ENCODE measurements at regions not wholly inside any gene's neighbourhood (a gene's known extent, or its start where the extent isn't known, plus 50 kb on each side); places are given as distances from the start of the nearest gene placed in this dataset.

- H3K4me3 ChIP-seq (ENCODE audit: low read length): peak overlapping the region; percentile 21
- no peaks in the 10 kb centered on the region for H3K9me2 ChIP-seq (ENCODE audit: insufficient read depth, low read length)
- no peak overlapping the region for H2AFZ ChIP-seq (ENCODE audit: low read depth, low read length)
- no peaks in the 10 kb centered on the region for H3F3A ChIP-seq (ENCODE audit: insufficient read depth, low read length, poor library complexity, severe bottlenecking)
- peak; percentile 36 for TF ChIP-seq REST (IDR thresholded peaks at IDR 0.05; ENCODE audit: borderline replicate concordance)
- TF ChIP-seq POLR2AphosphoS5 (IDR thresholded peaks at IDR 0.05): peak; percentile 44
- TF ChIP-seq CTCF (IDR thresholded peaks at IDR 0.05; ENCODE audit: poor library complexity, severe bottlenecking): no peak
- TF ChIP-seq RAD21 (conservative IDR thresholded peaks at IDR 0.05): no peak
- TF ChIP-seq SMC3 (conservative IDR thresholded peaks at IDR 0.05; ENCODE audit: poor library complexity): no peak
- TF ChIP-seq MXI1 (conservative IDR thresholded peaks at IDR 0.05; ENCODE audit: poor library complexity, severe bottlenecking): no peak
- no peak for TF ChIP-seq EZH2 (IDR thresholded peaks at IDR 0.05; ENCODE audit: borderline replicate concordance, insufficient read depth, low read length, poor library complexity, severe bottlenecking)
- TF ChIP-seq EP300 (conservative IDR thresholded peaks at IDR 0.05; ENCODE audit: poor library complexity, severe bottlenecking): peak; percentile 77
- no peaks in the 10 kb centered on the region for H3K9me3 ChIP-seq (ENCODE audit: low read length)
- peaks cover 3% of the 10 kb centered on the region for H3K27me3 ChIP-seq (ENCODE audit: insufficient read depth, low read depth, low read length)
- no peaks in the 10 kb centered on the region for H3K36me3 ChIP-seq (ENCODE audit: insufficient read depth, low read length)
- peak overlapping the region; percentile 11 for H3K4me2 ChIP-seq (ENCODE audit: low read length)
- no peaks in the 10 kb centered on the region for H4K20me1 ChIP-seq (ENCODE audit: insufficient read depth)
- peak overlapping the region; percentile 47 for H3K27ac ChIP-seq (ENCODE audit: low read length)
- H3K79me2 ChIP-seq (replicated peaks; ENCODE audit: insufficient read depth, low read length): no peaks in the 10 kb centered on the region
- H3K9ac ChIP-seq (ENCODE audit: low read length): peak overlapping the region; percentile 18
These were observed 289.4 kb downstream of the RNF144B start for GRCh38 chr6:18676548-18676947.

- H3K4me2 ChIP-seq (ENCODE audit: low read length): no peak overlapping the region
- no peak for TF ChIP-seq MXI1 (conservative IDR thresholded peaks at IDR 0.05; ENCODE audit: poor library complexity, severe bottlenecking)
- no peak for TF ChIP-seq POLR2AphosphoS5 (IDR thresholded peaks at IDR 0.05)
- TF ChIP-seq SMC3 (conservative IDR thresholded peaks at IDR 0.05; ENCODE audit: poor library complexity): no peak
- no peak for TF ChIP-seq RAD21 (conservative IDR thresholded peaks at IDR 0.05)
- TF ChIP-seq EP300 (conservative IDR thresholded peaks at IDR 0.05; ENCODE audit: poor library complexity, severe bottlenecking): no peak
- TF ChIP-seq REST (IDR thresholded peaks at IDR 0.05; ENCODE audit: borderline replicate concordance): no peak
- TF ChIP-seq EZH2 (IDR thresholded peaks at IDR 0.05; ENCODE audit: borderline replicate concordance, insufficient read depth, low read length, poor library complexity, severe bottlenecking): no peak
- no peak overlapping the region for H3K27ac ChIP-seq (ENCODE audit: low read length)
- H3K79me2 ChIP-seq (replicated peaks; ENCODE audit: insufficient read depth, low read length): no peaks in the 10 kb centered on the region
- no peaks in the 10 kb centered on the region for H4K20me1 ChIP-seq (ENCODE audit: insufficient read depth)
- no peaks in the 10 kb centered on the region for H3K27me3 ChIP-seq (ENCODE audit: insufficient read depth, low read depth, low read length)
- H3F3A ChIP-seq (ENCODE audit: insufficient read depth, low read length, poor library complexity, severe bottlenecking): no peaks in the 10 kb centered on the region
- no peak overlapping the region for H2AFZ ChIP-seq (ENCODE audit: low read depth, low read length)
- no peaks in the 10 kb centered on the region for H3K9me2 ChIP-seq (ENCODE audit: insufficient read depth, low read length)
- H3K9me3 ChIP-seq (ENCODE audit: low read length): no peaks in the 10 kb centered on the region
- H3K4me3 ChIP-seq (ENCODE audit: low read length): no peak overlapping the region
- H3K9ac ChIP-seq (ENCODE audit: low read length): no peak overlapping the region
- no peaks in the 10 kb centered on the region for H3K36me3 ChIP-seq (ENCODE audit: insufficient read depth, low read length)
These were observed 293.7 kb downstream of the RNF144B start for GRCh38 chr6:18680842-18681241.
